ENCODE measurements at regions not wholly inside any gene's neighbourhood (a gene's known extent, or its start where the extent isn't known, plus 50 kb on each side); places are given as distances from the start of the nearest gene placed in this dataset.

GRCh38 chr12:65660836-65661235 lies 163.4 kb upstream of the HMGA2 start:
- Histone ChIP-seq H2AFZ (ENCODE audit: low read depth, low read length, poor library complexity, severe bottlenecking) (peak overlapping the region; percentile 42), H3K27ac (ENCODE audit: low read depth, low read length) (peak overlapping the region; percentile 100; the same call in 1 of the 2 replicates), H4K20me1 (ENCODE audit: insufficient read depth) (no peaks in the 10 kb centered on the region), H3K4me3 (replicated peaks in 1 of 2; ENCODE audit: low read depth in 1 of 2, low read length in 2 of 2) (no peak overlapping the region), H3K36me3 (ENCODE audit: control insufficient read depth in 1 of 2, insufficient read depth in 2 of 2, low read length in 2 of 2) (peaks cover 0 to 23% of the 10 kb centered on the region in 2 experiments; a peak in 2 of 4 replicates), H3K4me2 (ENCODE audit: low read length) (no peak overlapping the region), H3K79me2 (ENCODE audit: insufficient read depth, low read length) (no peaks in the 10 kb centered on the region), H3K9ac (ENCODE audit: low read length) (no peak overlapping the region), H3K27me3 (ENCODE audit: insufficient read depth, low read length) (no peaks in the 10 kb centered on the region), H3K4me1 (ENCODE audit: control insufficient read depth in 1 of 2, insufficient read depth in 2 of 2, low read length in 2 of 2) (peaks cover 28 to 44% of the 10 kb centered on the region in 2 experiments), H3K9me3 (ENCODE audit: control insufficient read depth in 1 of 2, insufficient read depth in 1 of 2, low read depth in 1 of 2, low read length in 2 of 2) (peaks cover 0 to 13% of the 10 kb centered on the region in 2 experiments; a peak in 1 of 4 replicates), H3K9me2 (ENCODE audit: insufficient read depth) (no peaks in the 10 kb centered on the region)
- no TSS peak for BruUV-seq (replicated peaks)
- RAD21 ChIA-PET (ENCODE audit: low non-redundant PET in 1 of 2, low total read pairs in 2 of 2, uncharacterized antibody in 2 of 2, unreplicated experiment in 2 of 2): no interaction called here
- intact Hi-C loops (cut with micrococcal nuclease): no loop called here
- POLR2A ChIA-PET: interaction anchor here (1.4 kb wide), 1 partner anchor 12 kb away, joined by 4 read pairs; no protein-coding TSS in a partner anchor
- no peak for ATAC-seq
- TF ChIP-seq ZBTB33 (IDR thresholded peaks at IDR 0.05; ENCODE audit: extremely low read depth, insufficient replicate concordance, low read length) (no peak), SP1 (IDR thresholded peaks at IDR 0.05; ENCODE audit: low read depth) (no peak), RAD21 (IDR thresholded peaks at IDR 0.05; ENCODE audit: low read depth) (no peak), ELF1 (IDR thresholded peaks at IDR 0.05; ENCODE audit: borderline replicate concordance, low read depth) (no peak), CEBPB (IDR thresholded peaks at IDR 0.05; ENCODE audit: low read depth) (no peak), FOSL1 (IDR thresholded peaks at IDR 0.05; ENCODE audit: low read depth) (no peak), CTCF (IDR thresholded peaks at IDR 0.05 in 2 of 3, conservative IDR thresholded peaks at IDR 0.05 in 1 of 3; ENCODE audit: borderline replicate concordance in 1 of 3, insufficient read depth in 1 of 3, low read depth in 2 of 3, low read length in 2 of 3) (no peak), REST (IDR thresholded peaks at IDR 0.05; ENCODE audit: low read depth) (no peak), ATF3 (IDR thresholded peaks at IDR 0.05) (no peak), EZH2phosphoT487 (IDR thresholded peaks at IDR 0.05; ENCODE audit: borderline replicate concordance) (no peak), CBX3 (IDR thresholded peaks at IDR 0.05; ENCODE audit: low read depth) (no peak), EZH2 (IDR thresholded peaks at IDR 0.05) (no peak), SIN3A (IDR thresholded peaks at IDR 0.05; ENCODE audit: low read depth) (no peak), TCF7L2 (IDR thresholded peaks at IDR 0.05; ENCODE audit: borderline replicate concordance, extremely low read depth, insufficient read depth, insufficient read length) (no peak), ZNF274 (IDR thresholded peaks at IDR 0.05; ENCODE audit: low read depth, low read length) (no peak), EGR1 (IDR thresholded peaks at IDR 0.05; ENCODE audit: low read depth) (no peak), JUND (IDR thresholded peaks at IDR 0.05) (no peak)
- no peak for DNase-seq (ENCODE audit: low read depth, low spot score)
- CTCF ChIA-PET: no interaction called here

All from HCT116 (cell line).